ENCODE measurements at regions not wholly inside any gene's neighbourhood (a gene's known extent, or its start where the extent isn't known, plus 50 kb on each side); places are given as distances from the start of the nearest gene placed in this dataset.

GRCh38 chr19:34118879-34119748 is 53.2 kb upstream of the LSM14A start:
- no peak for DNase-seq (ENCODE audit: low read depth)

DNA sequence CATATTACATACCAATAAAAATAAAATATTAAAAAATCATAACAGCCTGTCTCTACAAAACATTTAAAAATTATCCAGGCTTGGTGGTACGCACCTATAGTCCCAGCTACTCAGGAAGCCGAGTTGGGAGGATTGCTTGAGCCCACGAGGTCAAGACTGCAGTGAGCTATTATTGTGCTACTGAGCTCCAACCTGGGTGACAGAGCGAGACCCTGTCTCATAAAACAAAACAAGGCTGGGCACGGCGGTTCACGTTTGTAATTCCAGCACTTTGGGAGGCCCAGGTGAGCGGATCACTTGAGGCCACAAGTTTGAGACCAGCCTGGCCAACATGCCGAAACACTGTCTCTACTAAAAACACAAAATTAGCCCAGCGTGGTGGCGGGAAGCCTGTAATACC is 52.2 kb upstream of the LSM14A start:
- DNase-seq (ENCODE audit: low read depth) = no peak

DNA sequence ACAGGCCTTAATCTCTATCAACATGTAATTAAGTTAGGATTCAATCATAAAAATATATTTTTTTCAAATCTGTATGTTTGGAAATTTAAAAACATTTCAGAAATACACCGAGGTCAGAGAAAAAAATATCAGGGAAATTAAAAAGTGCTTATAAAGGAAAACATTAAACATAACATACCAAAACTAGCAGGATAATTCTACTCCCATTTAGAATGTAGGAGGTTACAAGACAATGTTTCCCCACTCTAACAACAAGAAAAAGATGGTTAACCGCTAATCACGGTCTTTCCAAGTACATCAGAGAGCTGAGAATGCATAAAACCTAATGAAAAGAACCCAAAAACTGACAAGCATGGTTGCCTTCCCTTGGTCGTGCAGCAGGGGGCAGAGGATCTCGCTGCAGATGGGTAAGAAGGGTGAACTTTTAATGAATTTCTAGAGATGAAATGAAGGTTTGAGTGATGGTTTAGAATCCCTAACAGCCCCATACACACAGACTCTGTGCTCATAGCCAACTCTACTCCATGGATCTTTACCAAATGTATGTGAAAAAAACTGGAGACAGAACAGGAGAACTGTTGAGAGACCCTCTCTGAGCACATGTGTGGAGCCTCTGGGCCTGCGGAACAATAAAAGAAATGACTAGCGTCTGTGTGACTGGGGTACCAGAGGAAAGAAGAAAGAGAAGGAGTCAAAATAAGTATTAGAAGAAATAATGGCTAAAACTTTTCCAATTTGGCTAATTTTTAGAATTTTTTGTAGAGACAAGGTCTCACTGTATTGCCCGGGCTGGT is 51.3 kb upstream of the LSM14A start:
- no peak for DNase-seq (ENCODE audit: low read depth)

Data from HS-5 (cell line).